H9 (cell line): ENCODE measurements at regions not wholly inside any gene's neighbourhood (a gene's known extent, or its start where the extent isn't known, plus 50 kb on each side); places are given as distances from the start of the nearest gene placed in this dataset.

Experiments used
- DNase-seq: peaks from one replicate; pipeline ENCODE4 v3.0.0-alpha.2; 2017
- H2AFZ ChIP-seq: one replicate; pipeline ENCODE4 v1.6.1; 2013; ENCODE audit warnings: mild to moderate bottlenecking, low read length, control low read depth, moderate library complexity
- H2AK5ac ChIP-seq: 2 replicates; pipeline ENCODE4 v1.6.1; 2013; ENCODE audit warnings: low read length, control low read depth, mixed read lengths; ENCODE audit not compliant: insufficient read length
- H2BK120ac ChIP-seq: one replicate; pipeline ENCODE4 v1.6.1; 2013; ENCODE audit warnings: low read depth, mild to moderate bottlenecking, low read length, control low read depth, inconsistent platforms; ENCODE audit not compliant: poor library complexity, severe bottlenecking
- H2BK12ac ChIP-seq: 2 replicates; pipeline ENCODE4 v1.6.1; 2013; ENCODE audit warnings: low read length, control low read depth, mixed read lengths, low read depth; ENCODE audit not compliant: insufficient read length
- H2BK15ac ChIP-seq: 2 replicates; pipeline ENCODE4 v1.6.1; 2013; ENCODE audit warnings: low read depth, low read length, control low read depth
- H2BK20ac ChIP-seq: one replicate; pipeline ENCODE4 v1.6.1; 2013; ENCODE audit warnings: low read depth, mild to moderate bottlenecking, low read length, control low read depth, inconsistent platforms; ENCODE audit not compliant: poor library complexity, severe bottlenecking
- H2BK5ac ChIP-seq: 2 replicates; pipeline ENCODE4 v1.6.1; 2013; ENCODE audit warnings: low read length, control low read depth, mixed read lengths; ENCODE audit not compliant: insufficient read length
- H3K14ac ChIP-seq: 2 replicates; pipeline ENCODE4 v1.6.1; 2013; ENCODE audit warnings: low read length, control low read depth; ENCODE audit not compliant: insufficient read depth
- H3K18ac ChIP-seq: 2 replicates; pipeline ENCODE4 v1.6.1; 2013; ENCODE audit warnings: low read depth, mild to moderate bottlenecking, mixed read lengths, low read length, control low read depth; ENCODE audit not compliant: insufficient read length
- H3K23ac ChIP-seq: 2 replicates; pipeline ENCODE4 v1.6.1; 2013; ENCODE audit warnings: low read length, control low read depth, mixed read lengths, low read depth; ENCODE audit not compliant: insufficient read length
- H3K23me2 ChIP-seq: 2 replicates; pipeline ENCODE4 v1.6.1; 2013; ENCODE audit warnings: low read depth, mild to moderate bottlenecking, mixed read lengths, low read length, control low read depth; ENCODE audit not compliant: insufficient read length, poor library complexity, severe bottlenecking
- H3K27ac ChIP-seq: 2 replicates; pipeline ENCODE4 v1.5.1; 2013; ENCODE audit warnings: low read length, control low read depth, mixed read lengths, low read depth; ENCODE audit not compliant: insufficient read length
- H3K27me3 ChIP-seq: 2 replicates; pipeline ENCODE4 v1.6.1; 2013; ENCODE audit warnings: low read length, control low read depth, inconsistent platforms; ENCODE audit not compliant: insufficient read depth
- H3K4ac ChIP-seq: 2 replicates; pipeline ENCODE4 v1.6.1; 2013; ENCODE audit warnings: low read depth, mild to moderate bottlenecking, control low read depth, inconsistent platforms, low read length, moderate library complexity
- H3K4me1 ChIP-seq: 2 replicates; pipeline ENCODE4 v1.6.1; 2013; ENCODE audit warnings: low read length, control low read depth, inconsistent platforms; ENCODE audit not compliant: insufficient read depth
- H3K4me2 ChIP-seq: 2 replicates; pipeline ENCODE4 v1.6.1; 2013; ENCODE audit warnings: low read length, control low read depth, mixed read lengths; ENCODE audit not compliant: insufficient read length, insufficient read depth
- H3K56ac ChIP-seq: 2 replicates; pipeline ENCODE4 v1.6.1; 2013; ENCODE audit warnings: low read depth, mild to moderate bottlenecking, mixed read lengths, low read length, control low read depth; ENCODE audit not compliant: insufficient read length
- H3K79me1 ChIP-seq: 2 replicates; pipeline ENCODE4 v1.6.1; 2013; ENCODE audit warnings: low read depth, mild to moderate bottlenecking, moderate library complexity, low read length, control low read depth, inconsistent platforms; ENCODE audit not compliant: insufficient read depth, poor library complexity, severe bottlenecking
- H3K79me2 ChIP-seq: 2 replicates; pipeline ENCODE4 v1.6.1; 2013; ENCODE audit warnings: low read length, control low read depth, inconsistent platforms; ENCODE audit not compliant: insufficient read depth
- H3K9ac ChIP-seq: 2 replicates; pipeline ENCODE4 v1.6.1; 2013; ENCODE audit warnings: low read length, control low read depth, mixed read lengths; ENCODE audit not compliant: insufficient read length; ENCODE audit errors: extremely low read depth
- H3K9me3 ChIP-seq: one replicate; pipeline ENCODE4 v1.6.1; 2013; ENCODE audit warnings: low read depth, low read length, inconsistent platforms; ENCODE audit not compliant: control insufficient read depth
- H3T11ph ChIP-seq: one replicate; pipeline ENCODE4 v1.6.1; 2013; ENCODE audit warnings: mild to moderate bottlenecking, low read length, control low read depth, inconsistent platforms
- H4K20me1 ChIP-seq: one replicate; pipeline ENCODE4 v1.6.1; 2013; ENCODE audit not compliant: control insufficient read depth, insufficient read length, insufficient read depth
- H4K5ac ChIP-seq: 2 replicates; pipeline ENCODE4 v1.6.1; 2013; ENCODE audit warnings: low read depth, mild to moderate bottlenecking, mixed read lengths, low read length, control low read depth; ENCODE audit not compliant: insufficient read length
- H4K8ac ChIP-seq: replicated peaks from 2 replicates; pipeline ENCODE4 v1.6.1; 2013; ENCODE audit warnings: low read length, control low read depth, mixed read lengths, low read depth; ENCODE audit not compliant: insufficient read length
- H4K91ac ChIP-seq: 2 replicates; pipeline ENCODE4 v1.6.1; 2013; ENCODE audit warnings: low read depth, mild to moderate bottlenecking, moderate library complexity, mixed read lengths, low read length, control low read depth; ENCODE audit not compliant: insufficient read length
- H3K27ac Mint-ChIP-seq, 3 experiments: 2 replicates in 2 of 3; 3 replicates in 1 of 3; pipeline ENCODE4 v1.8.0; 2020 to 2021; ENCODE audit warnings: mixed read lengths in 3 of 3, mild to moderate bottlenecking in 1 of 3, moderate library complexity in 1 of 3
- H3K27me3 Mint-ChIP-seq: 2 replicates; pipeline ENCODE4 v1.8.0; 2021; ENCODE audit warnings: low read depth, mild to moderate bottlenecking, moderate library complexity, mixed read lengths
- H3K36me3 Mint-ChIP-seq, 3 experiments: 2 replicates in 2 of 3; 3 replicates in 1 of 3; pipeline ENCODE4 v1.8.0; 2020 to 2021; ENCODE audit warnings: low read depth in 3 of 3, mixed read lengths in 3 of 3; ENCODE audit not compliant: insufficient read depth in 1 of 3
- H3K4me1 Mint-ChIP-seq, 2 experiments: 2 replicates each; pipeline ENCODE4 v1.8.0; 2020; ENCODE audit warnings: mixed read lengths in 2 of 2
- H3K4me3 Mint-ChIP-seq, 2 experiments: 2 replicates in 1 of 2; 3 replicates in 1 of 2; pipeline ENCODE4 v1.8.0; 2020 to 2021; ENCODE audit warnings: mild to moderate bottlenecking in 2 of 2, mixed read lengths in 2 of 2, moderate library complexity in 1 of 2
- H3K9me3 Mint-ChIP-seq, 2 experiments: 2 replicates in 1 of 2; 3 replicates in 1 of 2; pipeline ENCODE4 v1.8.0; 2020; ENCODE audit warnings: mild to moderate bottlenecking in 2 of 2, mixed read lengths in 2 of 2, moderate library complexity in 1 of 2
- CTCF ChIP-seq: fragments of 200-600 bp; sonication (generic); conservative IDR thresholded peaks from 3 replicates; pipeline ENCODE4 v1.8.0; 2021; ENCODE audit warnings: antibody characterized with exemption, mild to moderate bottlenecking
- WGBS: extraction: QIAGEN DNeasy Blood & Tissue Kit; methylation state at CpG from one replicate; pipeline ENCODE4 v1.1.7; 2013; ENCODE audit warnings: missing lambda C conversion rate, low lambda C conversion rate, mixed read lengths; ENCODE audit not compliant: insufficient read length; ENCODE audit errors: extremely low coverage; 5-methylcytosine and 5-hydroxymethylcytosine counted together

GRCh38 chr13:97797553-97797952 lies 155.9 kb upstream of the IPO5 start:
- Histone ChIP-seq H3K79me1 (no peaks in the 10 kb centered on the region), H4K5ac (no peak overlapping the region), H3K23ac (no peak overlapping the region), H2BK12ac (no peak overlapping the region), H4K91ac (no peak overlapping the region), H3K4me2 (no peak overlapping the region), H4K20me1 (no peaks in the 10 kb centered on the region), H3K9me3 (peaks cover 17% of the 10 kb centered on the region), H3K56ac (no peak overlapping the region), H2BK20ac (no peak overlapping the region), H3K4me1 (no peaks in the 10 kb centered on the region), H3K4ac (no peak overlapping the region), H3K27ac (no peak overlapping the region), H3K18ac (no peak overlapping the region), H3K9ac (no peak overlapping the region), H3K23me2 (no peaks in the 10 kb centered on the region), H2BK5ac (no peak overlapping the region), H3K79me2 (no peaks in the 10 kb centered on the region), H3K14ac (no peak overlapping the region), H2BK120ac (no peak overlapping the region), H2BK15ac (no peak overlapping the region), H3T11ph (no peak overlapping the region), H2AK5ac (no peak overlapping the region), H3K27me3 (no peaks in the 10 kb centered on the region), H4K8ac (no peak overlapping the region), H2AFZ (no peak overlapping the region)
- Mint-ChIP-seq H3K27ac (no peak overlapping the region), H3K27me3 (no peaks in the 10 kb centered on the region), H3K9me3 (peaks cover 28 to 30% of the 10 kb centered on the region in 2 experiments), H3K4me1 (peaks cover 0 to 8% of the 10 kb centered on the region in 2 experiments; a peak in 2 of 4 replicates), H3K4me3 (no peak overlapping the region), H3K36me3 (peaks cover 9 to 22% (median 19%) of the 10 kb centered on the region in 3 experiments; a peak in 6 of 7 replicates)
- DNase-seq: no peak
- no CpG with 5 or more reads among the region's 4 CpGs for WGBS
- TF ChIP-seq CTCF: no peak
